Myocyte (in vitro differentiated cells): ENCODE measurements at regions not wholly inside any gene's neighbourhood (a gene's known extent, or its start where the extent isn't known, plus 50 kb on each side); places are given as distances from the start of the nearest gene placed in this dataset. TPM values are rescaled to one million over a fixed set of nuclear protein-coding genes. Genes with fewer than 3 reads are reported as not detected.

ENCODE experiments used
- microRNA counts: library from miRNA; unstranded; fragments of <30 nt; microRNA quantifications from one replicate; lab custom pipeline; 2016
- microRNA-seq: library from miRNA; unstranded; fragments of <30 nt; microRNA quantifications from one replicate; pipeline ENCODE4, GENCODE V29; 2016

MicroRNAs encoded in the stretch of these regions (microRNA counts, 767-probe panel; counts per million panel counts)
- microRNA hsa-miR-297 (lab: Ali Mortazavi, UCI): not detected

Small RNAs in the stretch of these regions (microRNA-seq; reads per million reads assigned to microRNA genes)
- not detected for gene MIR297
